ENCODE measurements at regions not wholly inside any gene's neighbourhood (a gene's known extent, or its start where the extent isn't known, plus 50 kb on each side); places are given as distances from the start of the nearest gene placed in this dataset.
"Not testable (repeated sequence)": the region's sequence is repeated elsewhere in the genome, so short reads cannot be mapped to it uniquely, and the experiment has no call there.

DNA sequence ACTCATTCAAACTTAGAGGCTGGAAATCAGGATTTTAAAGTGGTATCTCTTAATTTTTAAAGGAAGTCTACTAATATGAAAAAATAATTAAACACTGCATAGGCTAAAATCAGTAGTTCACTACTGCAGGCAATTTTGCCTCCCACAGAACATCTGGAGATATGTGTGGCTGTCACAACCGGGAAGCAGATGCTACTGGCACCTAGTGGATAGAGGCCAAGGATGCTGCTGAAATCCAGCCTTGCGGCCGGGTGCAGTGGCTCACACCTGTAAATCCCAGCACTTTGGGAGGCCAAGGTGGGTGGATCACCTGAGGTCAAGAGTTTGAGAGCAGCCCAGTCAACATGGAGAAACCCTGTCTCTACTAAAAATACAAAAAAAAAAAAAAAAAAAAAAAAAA lies 473.9 kb downstream of the XYLT1 start:
- H3K4me3 ChIP-seq (ENCODE audit: insufficient read depth, low read length): no peak overlapping the region
- no peak for DNase-seq (ENCODE audit: insufficient read length, low spot score, missing footprints)
- H3K27me3 ChIP-seq (ENCODE audit: insufficient read depth, low read length): no peaks in the 10 kb centered on the region
- no peak overlapping the region for H3K4me2 ChIP-seq (ENCODE audit: insufficient read depth, low read length)
- TF ChIP-seq, protein P1, sequence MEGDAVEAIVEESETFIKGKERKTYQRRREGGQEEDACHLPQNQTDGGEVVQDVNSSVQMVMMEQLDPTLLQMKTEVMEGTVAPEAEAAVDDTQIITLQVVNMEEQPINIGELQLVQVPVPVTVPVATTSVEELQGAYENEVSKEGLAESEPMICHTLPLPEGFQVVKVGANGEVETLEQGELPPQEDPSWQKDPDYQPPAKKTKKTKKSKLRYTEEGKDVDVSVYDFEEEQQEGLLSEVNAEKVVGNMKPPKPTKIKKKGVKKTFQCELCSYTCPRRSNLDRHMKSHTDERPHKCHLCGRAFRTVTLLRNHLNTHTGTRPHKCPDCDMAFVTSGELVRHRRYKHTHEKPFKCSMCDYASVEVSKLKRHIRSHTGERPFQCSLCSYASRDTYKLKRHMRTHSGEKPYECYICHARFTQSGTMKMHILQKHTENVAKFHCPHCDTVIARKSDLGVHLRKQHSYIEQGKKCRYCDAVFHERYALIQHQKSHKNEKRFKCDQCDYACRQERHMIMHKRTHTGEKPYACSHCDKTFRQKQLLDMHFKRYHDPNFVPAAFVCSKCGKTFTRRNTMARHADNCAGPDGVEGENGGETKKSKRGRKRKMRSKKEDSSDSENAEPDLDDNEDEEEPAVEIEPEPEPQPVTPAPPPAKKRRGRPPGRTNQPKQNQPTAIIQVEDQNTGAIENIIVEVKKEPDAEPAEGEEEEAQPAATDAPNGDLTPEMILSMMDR (IDR thresholded peaks at IDR 0.05; ENCODE audit: extremely low read depth, low read depth, low read length): no peak
- H2AFZ ChIP-seq (ENCODE audit: low read length): no peak overlapping the region
- no peak overlapping the region for H3K27ac ChIP-seq (ENCODE audit: low read depth, low read length)
- H3K4me1 ChIP-seq (ENCODE audit: insufficient read depth, low read length): no peaks in the 10 kb centered on the region
- H3K9me3 ChIP-seq (ENCODE audit: low read depth, low read length): no peaks in the 10 kb centered on the region
- H4K20me1 ChIP-seq (ENCODE audit: insufficient read depth, low read length): no peaks in the 10 kb centered on the region
- no peaks in the 10 kb centered on the region for H3K79me2 ChIP-seq (ENCODE audit: insufficient read depth, low read length)
- H3K36me3 ChIP-seq (ENCODE audit: insufficient read depth, low read length): no peaks in the 10 kb centered on the region

GRCh38 chr16:16997349-16997748 lies 473.4 kb downstream of the XYLT1 start:
- Histone ChIP-seq H3K27me3 (ENCODE audit: insufficient read depth, low read length) (no peaks in the 10 kb centered on the region), H3K4me2 (ENCODE audit: insufficient read depth, low read length) (no peak overlapping the region), H2AFZ (ENCODE audit: low read length) (no peak overlapping the region), H3K79me2 (ENCODE audit: insufficient read depth, low read length) (no peaks in the 10 kb centered on the region), H3K4me1 (ENCODE audit: insufficient read depth, low read length) (no peaks in the 10 kb centered on the region), H3K27ac (ENCODE audit: low read depth, low read length) (no peak overlapping the region), H3K9me3 (ENCODE audit: low read depth, low read length) (no peaks in the 10 kb centered on the region), H4K20me1 (ENCODE audit: insufficient read depth, low read length) (no peaks in the 10 kb centered on the region), H3K36me3 (ENCODE audit: insufficient read depth, low read length) (no peaks in the 10 kb centered on the region), H3K4me3 (ENCODE audit: insufficient read depth, low read length) (no peak overlapping the region)
- TF ChIP-seq, protein P1 (IDR thresholded peaks at IDR 0.05; ENCODE audit: extremely low read depth, low read depth, low read length): no peak
- DNase-seq (ENCODE audit: insufficient read length, low spot score, missing footprints): no peak

GRCh38 chr16:17001471-17001870 lies 469.3 kb downstream of the XYLT1 start:
- no peaks in the 10 kb centered on the region for H3K79me2 ChIP-seq (ENCODE audit: insufficient read depth, low read length)
- no peak overlapping the region for H3K4me3 ChIP-seq (ENCODE audit: insufficient read depth, low read length)
- H3K27me3 ChIP-seq (ENCODE audit: insufficient read depth, low read length): no peaks in the 10 kb centered on the region
- H3K4me1 ChIP-seq (ENCODE audit: insufficient read depth, low read length): no peaks in the 10 kb centered on the region
- H2AFZ ChIP-seq (ENCODE audit: low read length): no peak overlapping the region
- no peak for DNase-seq (ENCODE audit: insufficient read length, low spot score, missing footprints)
- no peak overlapping the region for H3K27ac ChIP-seq (ENCODE audit: low read depth, low read length)
- H3K4me2 ChIP-seq (ENCODE audit: insufficient read depth, low read length): no peak overlapping the region
- no peaks in the 10 kb centered on the region for H3K36me3 ChIP-seq (ENCODE audit: insufficient read depth, low read length)
- H4K20me1 ChIP-seq (ENCODE audit: insufficient read depth, low read length): no peaks in the 10 kb centered on the region
- TF ChIP-seq, protein P1 (IDR thresholded peaks at IDR 0.05; ENCODE audit: extremely low read depth, low read depth, low read length): no peak
- no peaks in the 10 kb centered on the region for H3K9me3 ChIP-seq (ENCODE audit: low read depth, low read length)

- H3K36me3 ChIP-seq (ENCODE audit: insufficient read depth, low read length): no peaks in the 10 kb centered on the region
- no peak overlapping the region for H3K4me3 ChIP-seq (ENCODE audit: insufficient read depth, low read length)
- H3K27ac ChIP-seq (ENCODE audit: low read depth, low read length): no peak overlapping the region
- no peaks in the 10 kb centered on the region for H3K79me2 ChIP-seq (ENCODE audit: insufficient read depth, low read length)
- DNase-seq (ENCODE audit: insufficient read length, low spot score, missing footprints): no peak
- H3K4me1 ChIP-seq (ENCODE audit: insufficient read depth, low read length): no peaks in the 10 kb centered on the region
- H3K9me3 ChIP-seq (ENCODE audit: low read depth, low read length): no peaks in the 10 kb centered on the region
- no peak overlapping the region for H2AFZ ChIP-seq (ENCODE audit: low read length)
- H4K20me1 ChIP-seq (ENCODE audit: insufficient read depth, low read length): no peaks in the 10 kb centered on the region
- TF ChIP-seq, protein P1 (IDR thresholded peaks at IDR 0.05; ENCODE audit: extremely low read depth, low read depth, low read length): no peak
- no peaks in the 10 kb centered on the region for H3K27me3 ChIP-seq (ENCODE audit: insufficient read depth, low read length)
- H3K4me2 ChIP-seq (ENCODE audit: insufficient read depth, low read length): no peak overlapping the region
Observed at GRCh38 chr16:17002565-17002964, 468.2 kb downstream of the XYLT1 start.

DNA sequence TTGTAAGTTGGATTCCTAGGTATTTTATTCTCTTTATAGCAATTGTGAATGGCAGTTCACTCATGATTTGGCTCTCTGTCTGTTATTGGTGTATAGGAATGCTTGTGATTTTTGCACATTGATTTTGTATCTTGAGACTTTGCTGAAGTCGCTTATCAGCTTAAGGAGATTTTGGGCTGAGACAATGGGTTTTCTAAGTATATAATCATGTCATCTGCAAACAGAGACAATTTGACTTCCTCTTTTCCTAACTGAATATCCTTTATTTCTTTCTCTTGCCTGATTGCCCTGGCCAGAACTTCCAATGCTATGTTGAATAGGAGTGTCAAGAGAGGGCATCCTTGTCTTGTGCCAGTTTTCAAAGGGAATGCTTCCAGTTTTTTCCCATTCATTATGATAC lies 464.8 kb downstream of the XYLT1 start:
- DNase-seq (ENCODE audit: insufficient read length, low spot score, missing footprints); H3K4me2 ChIP-seq (ENCODE audit: insufficient read depth, low read length); H3K9me3 ChIP-seq (ENCODE audit: low read depth, low read length); H3K4me3 ChIP-seq (ENCODE audit: insufficient read depth, low read length); H3K4me1 ChIP-seq (ENCODE audit: insufficient read depth, low read length); H3K27me3 ChIP-seq (ENCODE audit: insufficient read depth, low read length); H3K27ac ChIP-seq (ENCODE audit: low read depth, low read length); H2AFZ ChIP-seq (ENCODE audit: low read length); H3K79me2 ChIP-seq (ENCODE audit: insufficient read depth, low read length); H3K36me3 ChIP-seq (ENCODE audit: insufficient read depth, low read length); H4K20me1 ChIP-seq (ENCODE audit: insufficient read depth, low read length): not testable (repeated sequence)

Measured in osteoblast (primary cell).